Fibroblast of mammary gland (primary cell): ENCODE measurements at regions not wholly inside any gene's neighbourhood (a gene's known extent, or its start where the extent isn't known, plus 50 kb on each side); places are given as distances from the start of the nearest gene placed in this dataset.

Experiments used
- DNase-seq: peaks from one replicate; pipeline ENCODE4 v3.0.0-alpha.2; 2010; ENCODE audit warnings: low read depth
- H3K4me3 ChIP-seq: 2 replicates; pipeline ENCODE4 v1.5.1; 2011; ENCODE audit warnings: low read depth, mild to moderate bottlenecking, low read length, moderate library complexity; ENCODE audit not compliant: control insufficient read depth
- TF ChIP-seq, protein P1 (sequence below): conservative IDR thresholded peaks from 2 replicates; pipeline ENCODE4 v1.5.1; 2011; ENCODE audit warnings: low read depth, low read length, inconsistent platforms; ENCODE audit not compliant: control insufficient read depth, insufficient read depth

DNA sequence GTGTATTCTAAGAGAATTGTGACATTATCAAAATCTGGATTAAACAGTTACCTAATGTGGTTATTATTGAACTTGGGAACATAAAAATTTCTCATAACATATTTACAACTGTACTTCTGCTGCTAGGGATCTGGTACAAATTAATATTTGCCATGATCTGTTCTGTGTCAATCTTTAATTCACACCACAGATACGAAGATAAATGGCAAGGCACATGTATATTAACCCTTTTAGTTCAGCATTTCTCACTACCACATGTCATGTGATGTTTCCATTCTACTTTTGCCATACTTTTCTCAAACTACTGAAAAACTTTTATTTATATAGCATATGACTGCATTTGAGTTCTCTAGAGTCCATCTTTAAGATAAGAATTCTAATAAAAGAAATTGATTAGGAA, 295.3 kb upstream of the DDX18 start:
- no peak overlapping the region for H3K4me3 ChIP-seq
- DNase-seq: no peak
- TF ChIP-seq, protein P1, sequence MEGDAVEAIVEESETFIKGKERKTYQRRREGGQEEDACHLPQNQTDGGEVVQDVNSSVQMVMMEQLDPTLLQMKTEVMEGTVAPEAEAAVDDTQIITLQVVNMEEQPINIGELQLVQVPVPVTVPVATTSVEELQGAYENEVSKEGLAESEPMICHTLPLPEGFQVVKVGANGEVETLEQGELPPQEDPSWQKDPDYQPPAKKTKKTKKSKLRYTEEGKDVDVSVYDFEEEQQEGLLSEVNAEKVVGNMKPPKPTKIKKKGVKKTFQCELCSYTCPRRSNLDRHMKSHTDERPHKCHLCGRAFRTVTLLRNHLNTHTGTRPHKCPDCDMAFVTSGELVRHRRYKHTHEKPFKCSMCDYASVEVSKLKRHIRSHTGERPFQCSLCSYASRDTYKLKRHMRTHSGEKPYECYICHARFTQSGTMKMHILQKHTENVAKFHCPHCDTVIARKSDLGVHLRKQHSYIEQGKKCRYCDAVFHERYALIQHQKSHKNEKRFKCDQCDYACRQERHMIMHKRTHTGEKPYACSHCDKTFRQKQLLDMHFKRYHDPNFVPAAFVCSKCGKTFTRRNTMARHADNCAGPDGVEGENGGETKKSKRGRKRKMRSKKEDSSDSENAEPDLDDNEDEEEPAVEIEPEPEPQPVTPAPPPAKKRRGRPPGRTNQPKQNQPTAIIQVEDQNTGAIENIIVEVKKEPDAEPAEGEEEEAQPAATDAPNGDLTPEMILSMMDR: no peak

DNA sequence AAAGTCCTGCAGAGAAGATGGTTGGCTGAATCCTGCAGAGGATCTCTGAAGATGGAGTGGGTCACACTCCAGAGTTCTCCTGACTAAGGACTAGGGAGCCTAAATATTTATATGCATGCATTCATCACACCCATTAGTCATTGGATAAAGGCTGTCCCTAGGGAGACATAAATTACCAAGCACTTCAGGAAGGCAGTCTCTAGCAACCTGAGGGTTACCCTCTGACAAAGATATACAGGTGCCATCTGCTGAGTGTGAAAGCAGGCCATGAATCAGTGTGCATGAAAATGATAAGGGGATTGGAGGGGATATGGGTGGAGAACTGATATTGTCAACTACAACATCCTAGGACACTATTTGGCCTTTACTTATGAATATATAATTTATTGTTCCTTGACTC, 294.8 kb upstream of the DDX18 start:
- TF ChIP-seq, protein P1: no peak

DNA sequence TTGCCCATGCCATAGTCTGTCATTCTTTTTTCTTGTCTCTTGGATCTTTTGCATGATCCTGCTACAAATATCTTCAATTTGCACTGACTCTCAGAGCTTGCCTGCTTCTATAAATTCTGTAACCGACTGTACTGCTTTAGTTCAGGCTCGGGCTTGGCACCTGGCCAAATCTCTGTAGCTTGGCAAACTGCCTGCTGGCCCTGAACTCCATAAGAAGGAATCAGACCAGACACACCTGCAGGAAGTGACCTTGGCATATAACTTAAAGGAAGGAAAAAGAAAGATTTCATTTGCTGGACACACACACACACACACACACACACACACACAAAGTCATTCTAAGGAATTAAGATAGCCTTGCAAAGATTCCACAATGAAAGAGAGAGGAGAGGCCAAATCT, 291.2 kb upstream of the DDX18 start:
- no peak for DNase-seq
- TF ChIP-seq, protein P1: no peak
- H3K4me3 ChIP-seq: no peak overlapping the region

More for the DNA sequence above, 294.8 kb upstream of the DDX18 start:
- H3K4me3 ChIP-seq: no peak overlapping the region
- DNase-seq: no peak

DNA sequence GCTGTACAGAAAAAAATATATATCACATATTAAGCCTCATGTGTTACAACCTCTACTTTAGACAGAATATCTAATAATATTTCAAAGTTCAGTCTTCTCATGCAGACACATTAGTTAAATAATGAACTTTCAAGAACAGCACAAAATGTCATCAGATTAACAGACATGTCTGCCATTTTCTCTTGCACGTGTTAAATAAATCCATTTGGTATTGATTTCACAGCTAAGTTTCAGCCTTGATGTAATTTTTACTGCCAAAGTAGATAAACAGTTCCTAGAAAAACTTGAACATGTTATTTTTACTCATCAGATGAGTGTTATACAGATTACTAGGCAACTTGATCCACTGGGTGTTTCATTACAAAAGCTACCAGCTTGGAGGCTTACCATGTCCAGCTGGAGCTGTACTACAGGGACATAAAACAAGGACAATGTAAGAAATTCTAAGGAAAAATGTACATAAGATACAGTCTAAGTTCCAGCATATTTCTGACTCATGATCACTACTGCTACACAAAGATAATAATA, 290.7 kb upstream of the DDX18 start:
- TF ChIP-seq, protein P1: no peak
- no peak overlapping the region for H3K4me3 ChIP-seq
- DNase-seq: no peak

DNA sequence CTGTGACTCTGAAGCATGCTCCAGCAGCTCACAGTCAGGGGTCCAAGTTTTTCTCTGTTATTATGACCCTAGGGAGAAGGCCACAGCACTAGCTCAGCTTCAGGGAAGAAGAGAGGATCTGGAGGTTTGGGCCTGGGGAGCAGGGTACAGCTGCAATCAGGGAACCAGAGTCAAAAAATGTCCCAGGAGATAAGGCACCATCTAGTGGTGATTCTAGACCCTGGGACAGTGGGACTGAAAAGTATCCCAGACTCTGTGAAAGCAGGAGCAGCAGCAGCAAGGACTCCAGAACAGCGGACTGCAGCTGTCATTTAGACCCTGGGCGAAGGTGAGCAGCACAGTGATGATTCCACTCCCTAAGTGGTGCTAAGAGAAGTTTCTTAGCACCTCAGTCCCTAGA, 278.4 kb upstream of the DDX18 start:
- H3K4me3 ChIP-seq: no peak overlapping the region
- TF ChIP-seq, protein P1: no peak
- no peak for DNase-seq

DNA sequence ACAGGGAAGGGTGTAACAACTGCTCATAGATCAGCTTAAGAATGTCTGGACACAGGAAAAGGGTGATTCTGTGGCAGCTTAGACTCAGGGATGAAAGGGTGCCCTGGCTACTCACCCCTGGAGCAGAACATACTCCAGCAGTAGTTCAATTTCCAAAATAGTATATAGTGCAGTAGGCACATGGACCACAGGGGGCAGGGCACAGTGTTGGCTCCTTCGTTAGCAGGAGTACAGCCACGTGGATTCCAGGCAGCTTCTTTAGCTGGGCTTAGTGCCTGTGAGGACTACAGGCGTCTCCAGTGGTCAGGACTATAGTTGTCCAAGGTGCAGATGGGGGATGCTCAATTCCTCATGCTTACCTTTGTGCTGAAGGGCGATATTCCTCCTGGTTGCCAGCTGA, 277.5 kb upstream of the DDX18 start:
- TF ChIP-seq, protein P1: no peak
- no peak for DNase-seq
- H3K4me3 ChIP-seq: no peak overlapping the region

DNA sequence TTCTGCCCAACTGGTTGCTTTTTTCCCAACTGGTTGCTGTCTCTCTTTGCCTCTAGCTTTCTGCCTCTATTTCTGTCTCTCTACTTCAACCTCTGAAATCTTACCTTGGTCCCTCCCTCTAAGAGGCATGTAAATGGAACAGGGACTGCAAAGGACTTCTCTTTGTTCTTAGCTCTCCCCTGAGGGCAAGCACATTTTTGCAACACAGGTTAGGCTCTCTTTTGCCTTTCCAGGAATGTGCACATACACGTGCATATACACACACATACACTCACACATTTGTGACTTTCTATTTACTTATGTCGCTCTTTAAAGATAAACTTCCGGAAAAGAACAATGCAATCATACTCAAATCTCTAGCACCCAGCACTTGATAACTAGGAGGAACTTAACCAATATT, 262.6 kb upstream of the DDX18 start:
- TF ChIP-seq, protein P1: no peak
- H3K4me3 ChIP-seq: no peak overlapping the region
- no peak for DNase-seq
